ENCODE measurements at regions not wholly inside any gene's neighbourhood (a gene's known extent, or its start where the extent isn't known, plus 50 kb on each side); places are given as distances from the start of the nearest gene placed in this dataset.
"Not testable (repeated sequence)": the region's sequence is repeated elsewhere in the genome, so short reads cannot be mapped to it uniquely, and the experiment has no call there.

GRCh38 chr5:89353837-89354551 lies 471.0 kb upstream of the MEF2C start:
- no peak for DNase-seq

- DNase-seq = no peak
Observed at GRCh38 chr5:89351975-89352374, 469.0 kb upstream of the MEF2C start.

GRCh38 chr5:89351222-89351621 lies 468.2 kb upstream of the MEF2C start:
- no peak for DNase-seq

GRCh38 chr5:89350684-89351083 lies 467.7 kb upstream of the MEF2C start:
- no peak for DNase-seq

DNA sequence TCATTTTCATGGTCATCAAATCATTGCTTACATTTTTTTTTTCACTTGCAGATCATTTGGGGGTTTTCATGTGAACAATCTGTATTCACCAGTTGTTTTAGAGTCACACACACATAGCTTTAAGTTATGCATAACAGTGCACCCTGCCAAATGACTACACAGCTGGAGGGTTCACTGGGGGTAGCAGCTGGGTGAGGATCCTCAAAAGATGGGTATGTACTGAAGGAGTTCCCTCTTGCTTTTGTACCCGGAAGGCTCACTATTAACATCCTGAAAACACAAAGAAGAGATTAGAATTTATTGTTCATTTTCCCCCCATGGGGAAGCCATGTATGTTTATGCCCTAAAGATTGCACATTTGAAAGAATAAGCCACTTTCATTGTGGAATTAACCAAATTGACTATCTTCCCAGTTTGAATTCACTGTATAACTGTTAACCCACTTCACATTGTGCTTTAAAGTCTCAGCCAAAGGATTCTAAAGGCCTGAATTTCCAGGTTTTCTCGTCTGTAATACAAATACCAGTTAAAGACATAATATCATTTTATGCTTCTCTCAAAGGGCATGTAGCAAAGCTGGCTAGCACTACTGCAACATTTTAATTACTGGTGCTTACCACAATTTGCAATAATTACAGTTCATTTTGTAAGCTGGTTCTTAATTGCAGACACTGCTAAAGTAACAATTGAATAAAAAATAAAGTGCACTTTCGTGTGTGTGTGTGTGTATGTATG lies 466.4 kb upstream of the MEF2C start:
- DNase-seq = no peak

- DNase-seq = no peak
Observed at GRCh38 chr5:89346573-89346972, 463.6 kb upstream of the MEF2C start.

GRCh38 chr5:89343666-89344065 lies 460.7 kb upstream of the MEF2C start:
- DNase-seq = no peak

- DNase-seq = no peak
Observed at GRCh38 chr5:89342106-89342876, 459.3 kb upstream of the MEF2C start.

DNA sequence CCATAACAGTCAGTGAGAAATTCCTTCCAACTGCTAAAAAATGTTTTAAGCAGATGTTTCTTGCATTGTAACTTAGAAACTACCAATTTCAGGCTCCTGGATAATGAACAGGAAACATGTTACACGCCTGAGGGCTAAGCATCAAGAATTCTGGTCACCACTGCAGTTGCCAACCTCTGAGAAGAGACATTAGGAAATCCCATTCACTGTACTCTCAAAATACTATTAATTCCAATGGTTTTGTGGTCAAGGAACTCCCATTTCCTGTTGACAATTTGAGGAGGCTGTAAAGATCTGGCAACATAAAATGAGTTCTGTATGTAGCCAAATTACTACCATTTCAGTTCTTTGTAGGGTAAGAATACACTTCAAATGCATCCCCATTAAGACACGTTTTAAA lies 456.0 kb upstream of the MEF2C start:
- DNase-seq = no peak

GRCh38 chr5:89336111-89336510 lies 453.1 kb upstream of the MEF2C start:
- DNase-seq = no peak

DNA sequence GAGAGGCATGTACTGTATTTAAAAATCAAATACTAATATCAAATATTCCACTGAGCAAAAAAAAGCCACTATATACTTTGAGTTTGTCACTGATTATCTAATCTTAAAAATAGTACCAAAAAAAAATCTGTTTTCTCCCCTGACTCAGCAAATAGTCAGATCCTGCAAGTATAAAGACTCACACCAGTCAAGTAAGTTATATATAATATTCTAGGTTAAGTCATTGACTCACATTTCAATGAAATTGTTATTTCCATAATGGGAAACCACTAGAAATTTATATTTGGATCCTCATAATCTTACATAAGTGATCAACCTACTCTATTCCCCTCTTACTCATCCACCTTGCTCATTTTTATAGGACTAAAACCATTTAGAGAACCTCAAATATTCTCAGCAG lies 447.2 kb upstream of the MEF2C start:
- no peak for DNase-seq

- no peak for DNase-seq
Observed at GRCh38 chr5:89327608-89328007, 444.6 kb upstream of the MEF2C start.

DNA sequence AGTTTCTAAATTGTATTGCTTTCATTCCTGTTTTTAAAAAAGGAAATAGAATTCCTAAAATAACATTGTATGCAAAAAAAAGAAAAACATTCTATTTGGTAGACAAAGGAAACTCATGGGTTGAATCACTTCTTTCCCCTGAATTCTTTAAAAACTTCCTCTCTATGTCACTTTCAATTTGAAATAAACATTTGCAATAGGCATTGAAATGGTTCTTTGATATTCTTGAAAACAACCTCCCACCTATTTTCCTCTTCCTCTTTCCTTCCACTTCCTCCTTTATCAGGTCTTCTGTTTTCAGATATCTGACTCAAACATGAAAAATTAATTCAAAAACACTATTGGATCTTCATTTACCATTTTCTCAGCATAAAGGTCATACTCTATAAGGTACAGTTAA lies 442.0 kb upstream of the MEF2C start:
- no peak for DNase-seq

DNA sequence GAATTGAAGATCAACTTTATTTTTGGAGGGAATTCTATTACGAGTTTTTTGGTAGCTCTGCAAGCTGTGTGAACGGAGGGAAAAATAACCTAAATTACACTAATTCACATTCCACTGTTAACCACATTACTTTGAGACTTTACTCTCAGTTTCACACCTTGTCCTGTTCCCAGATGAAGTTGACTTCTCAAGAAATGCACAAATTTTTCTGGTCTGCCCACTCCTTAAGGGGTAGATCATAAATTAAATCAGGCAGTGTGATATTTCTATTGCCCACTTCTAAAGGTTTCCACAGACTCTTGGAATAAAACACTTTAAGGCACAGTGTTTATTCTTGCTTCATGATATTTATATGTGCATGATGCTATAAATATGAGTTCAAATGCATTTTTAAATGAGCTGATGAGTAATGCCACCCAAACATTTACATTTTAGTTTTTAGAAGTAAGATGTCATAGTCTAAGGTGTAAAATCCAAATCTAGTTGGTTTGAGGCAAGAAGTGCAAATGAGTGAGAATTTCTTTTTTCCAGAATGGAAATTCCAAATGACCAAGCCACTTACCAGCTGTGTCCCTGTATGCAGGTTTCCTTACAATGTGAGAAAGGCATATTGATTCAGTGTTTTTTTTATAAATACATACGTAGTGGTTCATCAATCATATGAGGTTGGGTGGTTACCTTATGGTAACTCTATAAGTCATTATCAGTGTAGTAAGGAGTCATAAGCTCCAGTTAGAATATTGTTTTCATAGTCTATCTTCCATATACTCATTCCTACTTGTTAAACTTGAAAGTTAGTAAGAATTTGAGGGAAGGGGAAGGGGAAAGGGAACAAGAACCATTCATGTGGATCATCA lies 437.7 kb upstream of the MEF2C start:
- DNase-seq = no peak

- not testable (repeated sequence) for DNase-seq
Observed at GRCh38 chr5:89317838-89318237, 434.9 kb upstream of the MEF2C start.

DNA sequence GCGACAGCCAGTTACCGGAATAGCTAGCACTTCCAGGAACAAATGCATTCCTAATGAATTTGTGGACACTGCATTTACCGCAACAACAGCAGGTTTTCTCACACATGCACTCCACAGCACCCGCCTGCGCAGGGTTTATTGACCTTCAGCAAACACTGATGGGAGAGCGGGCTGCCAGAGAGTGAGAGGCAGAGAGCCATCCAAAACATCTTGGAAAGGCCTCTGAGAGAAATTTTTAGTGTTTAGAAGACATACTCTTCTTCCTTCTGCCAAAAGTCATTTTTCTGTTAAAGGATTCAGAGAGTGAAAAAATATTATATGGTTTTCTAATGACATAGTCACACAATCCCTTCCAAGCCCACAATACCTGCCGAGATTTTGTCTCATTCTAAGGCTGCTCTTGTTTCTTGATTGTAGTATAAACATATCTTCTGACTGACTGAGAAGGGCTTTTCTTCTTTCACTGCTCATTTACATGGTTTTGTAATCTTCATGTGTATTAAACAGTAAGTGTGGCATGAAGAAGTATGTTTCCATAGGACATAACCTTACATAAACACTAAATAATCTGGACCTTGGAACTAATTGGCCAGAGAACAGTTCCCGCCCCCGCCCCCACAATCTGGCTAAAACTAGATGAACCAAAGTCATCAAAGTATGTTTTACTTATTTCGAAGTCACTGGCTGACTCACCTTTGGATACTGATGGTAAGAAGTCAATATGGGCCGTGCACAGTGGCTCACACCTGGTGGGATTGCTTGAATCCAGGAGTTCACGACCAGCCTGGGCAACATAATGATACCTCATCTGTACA lies 432.5 kb upstream of the MEF2C start:
- no peak for DNase-seq

- no peak for DNase-seq
Observed at GRCh38 chr5:89313804-89314588, 431.0 kb upstream of the MEF2C start.

GRCh38 chr5:89313044-89313443 lies 430.1 kb upstream of the MEF2C start:
- no peak for DNase-seq

GRCh38 chr5:89309268-89309667 lies 426.3 kb upstream of the MEF2C start:
- DNase-seq = no peak

DNA sequence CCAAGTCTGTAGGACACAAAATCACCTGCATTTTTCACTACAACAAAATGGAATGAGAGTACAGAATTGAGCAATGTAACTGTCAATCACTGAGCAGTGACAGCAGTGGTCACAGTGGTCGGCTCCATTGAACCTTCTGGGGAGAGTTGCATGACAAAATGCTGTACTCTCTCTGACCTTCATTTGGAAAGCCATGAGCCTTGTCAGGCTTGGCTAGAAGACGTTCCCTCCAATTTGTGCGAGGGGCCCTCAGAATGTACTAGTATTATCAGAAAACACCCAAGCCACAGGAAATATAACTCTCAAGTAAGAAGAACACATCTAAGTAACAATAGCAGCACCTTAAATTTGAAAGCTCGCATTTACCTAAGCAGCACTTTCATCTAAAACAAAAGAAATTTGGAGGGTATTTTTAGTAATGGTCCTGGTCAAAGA lies 425.6 kb upstream of the MEF2C start:
- no peak for DNase-seq

All from nucleus accumbens (tissue), 56 donors.